HG03432 (cell line): ENCODE measurements at regions not wholly inside any gene's neighbourhood (a gene's known extent, or its start where the extent isn't known, plus 50 kb on each side); places are given as distances from the start of the nearest gene placed in this dataset.

Source experiments
- ATAC-seq: cut with Tn5 transposase; IDR thresholded peaks from one replicate; pipeline ENCODE4 v1.9.1; 2021; ENCODE audit warnings: mild to moderate bottlenecking, moderate library complexity; ENCODE audit not compliant: unreplicated experiment

- ATAC-seq: no peak
Measured at GRCh38 chr1:216925962-216926625, 202.9 kb upstream of the ESRRG start.

DNA sequence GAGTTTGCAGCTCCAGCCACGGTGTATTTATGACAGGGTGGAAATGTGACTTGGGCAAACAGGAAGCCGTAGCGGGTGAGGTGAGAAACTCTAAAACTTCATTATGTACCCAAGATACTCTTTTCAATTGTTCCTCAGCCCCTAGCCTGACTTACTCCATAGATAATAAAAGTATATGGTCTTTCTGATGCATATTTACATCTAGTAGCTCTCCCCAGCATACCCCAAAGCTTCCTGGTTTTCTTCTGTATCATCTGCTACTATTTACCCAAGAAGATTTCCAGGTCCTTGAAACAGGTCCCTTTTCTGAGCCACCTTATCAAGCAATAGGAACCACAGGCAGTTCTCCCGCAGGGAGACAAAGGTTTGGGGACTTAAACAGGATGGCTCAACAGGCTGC lies 201.5 kb upstream of the ESRRG start:
- no peak for ATAC-seq

DNA sequence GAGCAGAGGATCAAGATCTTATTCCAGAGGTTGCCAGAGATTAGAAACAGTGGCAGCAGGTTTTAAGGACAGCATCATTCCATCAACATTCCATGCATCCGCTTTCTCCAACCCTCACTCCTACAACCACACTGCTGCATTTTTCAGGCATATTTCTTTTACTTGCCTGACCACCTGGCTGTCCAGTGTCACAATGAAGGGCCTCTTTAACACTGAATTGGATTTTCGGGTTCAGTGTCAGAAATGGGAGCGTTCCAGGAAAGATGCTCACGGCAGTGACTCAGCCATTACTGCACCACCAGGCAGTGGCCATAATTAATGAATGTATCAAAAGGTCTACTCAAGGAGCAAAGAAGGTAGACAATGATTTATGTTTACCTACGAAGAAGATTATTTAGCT lies 200.4 kb upstream of the ESRRG start:
- ATAC-seq: no peak

GRCh38 chr1:216922406-216922805 lies 199.2 kb upstream of the ESRRG start:
- ATAC-seq: no peak

GRCh38 chr1:216921866-216922265 lies 198.6 kb upstream of the ESRRG start:
- ATAC-seq: no peak

- ATAC-seq: no peak
Measured at GRCh38 chr1:216919060-216919970, 196.1 kb upstream of the ESRRG start.

DNA sequence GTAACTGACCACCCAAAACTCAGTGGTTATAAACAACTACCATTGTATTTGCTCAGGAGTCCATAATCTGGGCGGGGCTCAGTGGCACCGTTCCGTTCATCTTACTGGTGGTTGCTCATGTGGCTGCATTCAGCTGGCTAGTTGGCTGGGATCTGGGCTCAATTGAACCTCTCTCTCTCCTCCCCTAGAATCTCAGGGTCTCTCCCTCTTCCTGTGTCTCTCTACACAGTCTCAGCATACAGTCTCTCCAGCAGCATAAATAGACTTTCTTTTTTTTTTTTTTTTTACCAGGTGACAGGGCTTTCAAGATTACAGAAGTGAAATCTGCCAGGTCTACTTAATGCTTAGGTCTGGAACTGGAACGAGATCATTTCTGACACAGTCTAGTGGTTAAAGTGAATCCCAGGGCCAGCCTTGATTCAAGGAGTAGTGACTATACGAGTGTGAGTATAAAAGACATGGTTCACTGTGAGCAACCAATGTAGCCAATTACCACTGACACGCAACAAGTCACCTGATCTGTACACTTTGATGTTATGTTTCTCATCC lies 193.7 kb upstream of the ESRRG start:
- ATAC-seq: no peak

- ATAC-seq: no peak
Measured at GRCh38 chr1:216914974-216915373, 191.7 kb upstream of the ESRRG start.

DNA sequence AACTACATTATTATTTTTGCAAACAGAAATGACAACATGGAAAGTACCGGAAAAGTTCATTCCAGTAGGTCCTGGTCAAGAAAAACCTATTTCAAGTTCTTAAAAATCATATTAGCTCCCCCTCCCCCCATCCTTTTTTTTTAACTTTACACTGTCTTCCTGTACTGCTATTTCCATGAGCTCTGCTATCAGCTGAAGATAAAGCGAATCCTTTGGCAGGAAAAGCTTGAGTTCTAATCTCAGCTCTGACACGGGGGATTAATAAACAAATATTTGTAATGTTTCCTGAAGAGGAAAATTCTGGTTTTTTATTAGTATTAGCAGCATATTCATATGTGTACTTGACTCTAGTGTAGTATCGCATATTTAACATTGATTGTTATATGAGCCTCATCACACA lies 190.7 kb upstream of the ESRRG start:
- no peak for ATAC-seq

DNA sequence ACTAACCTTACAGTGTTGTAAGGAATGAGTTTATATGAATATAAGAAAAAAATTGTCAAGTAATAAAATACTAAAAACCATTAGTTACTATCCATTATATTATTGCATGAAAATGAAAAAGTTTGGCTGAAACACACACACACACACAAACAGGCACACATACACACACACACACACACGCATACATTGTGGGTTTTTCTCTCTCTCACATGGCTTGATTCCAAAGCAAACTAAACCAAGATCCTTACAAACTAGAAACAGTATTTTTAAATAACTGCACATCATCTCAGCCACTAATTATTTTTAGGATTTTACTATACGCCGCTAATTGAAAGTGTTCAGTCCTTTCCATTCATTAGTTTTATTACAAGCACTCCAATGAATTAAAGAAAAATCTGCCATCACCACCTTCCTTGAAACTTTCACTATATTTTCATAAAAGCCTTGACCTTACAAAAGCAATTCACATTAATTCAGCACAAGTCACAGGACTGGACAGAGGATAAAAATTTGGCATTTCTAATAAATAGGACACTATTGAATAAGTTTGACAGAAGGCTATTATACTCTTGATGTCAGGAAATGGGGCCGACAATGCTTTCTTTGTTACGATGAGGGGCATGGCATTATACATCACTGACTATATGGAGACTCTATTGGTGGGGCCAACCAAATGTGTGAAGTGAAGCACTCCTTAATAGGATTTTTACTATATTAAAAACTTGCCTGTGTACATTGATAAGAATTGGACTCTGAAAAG lies 187.0 kb upstream of the ESRRG start:
- no peak for ATAC-seq

DNA sequence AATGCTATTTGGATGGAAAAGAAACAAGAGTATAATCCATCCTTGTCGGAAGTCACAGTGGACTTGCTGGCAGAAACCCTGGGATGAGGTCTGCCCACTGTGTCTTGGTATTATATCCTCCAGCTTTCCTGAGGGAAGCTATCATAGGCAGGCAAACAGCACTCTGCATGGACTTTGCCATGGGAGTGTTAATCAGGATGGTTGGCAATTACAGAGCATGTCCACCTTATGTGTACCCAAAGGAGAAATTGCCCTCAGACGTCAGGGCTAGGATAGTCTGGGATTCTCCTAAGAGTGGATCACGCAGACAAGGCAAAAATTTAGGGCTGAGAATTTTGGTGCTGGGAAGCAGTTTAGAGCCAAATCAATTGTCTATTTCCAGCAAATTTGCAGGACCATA lies 184.9 kb upstream of the ESRRG start:
- no peak for ATAC-seq

- no peak for ATAC-seq
Measured at GRCh38 chr1:216907100-216907499, 183.9 kb upstream of the ESRRG start.

GRCh38 chr1:216905781-216906180 lies 182.6 kb upstream of the ESRRG start:
- ATAC-seq: no peak

DNA sequence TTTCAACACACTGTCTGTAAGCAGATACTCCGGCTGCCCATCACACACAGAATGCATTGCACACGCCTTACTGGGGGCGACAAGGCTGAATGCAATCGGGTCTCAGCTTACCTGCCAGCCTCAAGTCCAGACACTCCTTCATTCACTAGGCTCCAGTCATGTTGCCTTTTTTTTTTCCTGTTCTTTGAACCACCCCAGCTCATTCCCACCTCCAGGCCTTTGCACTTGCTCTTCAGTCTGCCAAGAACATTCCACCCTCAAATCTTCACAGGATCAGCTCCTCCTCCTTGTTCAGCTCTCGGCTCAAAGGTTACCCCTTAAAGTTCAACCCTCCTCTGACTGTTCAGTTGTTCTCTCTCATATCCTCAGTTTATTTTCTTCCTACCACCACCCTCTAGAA lies 181.9 kb upstream of the ESRRG start:
- ATAC-seq: no peak

GRCh38 chr1:216904471-216904870 lies 181.2 kb upstream of the ESRRG start:
- no peak for ATAC-seq

GRCh38 chr1:216903382-216903740 lies 180.1 kb upstream of the ESRRG start:
- no peak for ATAC-seq

DNA sequence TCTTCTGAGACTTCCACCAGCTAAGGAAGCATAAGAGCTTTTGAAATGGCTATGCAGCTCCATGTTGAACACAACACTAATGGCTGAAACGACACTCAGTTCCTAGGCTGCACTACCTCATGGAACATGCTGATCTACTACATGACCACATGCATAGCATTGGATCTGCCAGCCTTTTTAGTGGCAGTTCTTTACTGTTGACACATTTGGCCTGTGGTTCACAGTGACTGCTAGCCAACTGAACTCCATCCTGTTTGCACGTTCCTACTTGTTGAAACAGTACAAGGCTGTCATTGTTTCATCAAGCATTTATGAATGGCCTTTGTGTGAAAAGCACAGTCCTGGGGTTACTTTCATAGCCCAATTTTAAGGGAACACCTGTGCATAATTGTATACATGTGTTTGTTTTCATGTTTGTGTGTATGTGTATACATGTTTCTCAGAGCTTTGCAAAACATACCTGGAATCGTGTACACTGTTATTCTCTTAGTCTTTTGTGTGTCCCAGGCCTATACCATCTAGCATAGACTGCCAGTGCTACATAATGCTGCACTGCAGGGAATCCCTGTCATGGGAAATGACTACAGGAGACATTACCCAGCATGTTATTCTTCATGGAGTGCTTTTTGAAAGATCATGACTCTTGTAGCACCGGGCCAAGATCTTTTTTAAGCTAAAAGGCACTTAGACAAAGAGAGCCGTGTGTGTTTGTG lies 179.6 kb upstream of the ESRRG start:
- no peak for ATAC-seq

- no peak for ATAC-seq
Measured at GRCh38 chr1:216900116-216900620, 176.9 kb upstream of the ESRRG start.

- no peak for ATAC-seq
Measured at GRCh38 chr1:216898801-216899200, 175.6 kb upstream of the ESRRG start.

- ATAC-seq: no peak
Measured at GRCh38 chr1:216896146-216896545, 172.9 kb upstream of the ESRRG start.

- no peak for ATAC-seq
Measured at GRCh38 chr1:216894494-216894893, 171.3 kb upstream of the ESRRG start.
